ENCODE measurements at regions not wholly inside any gene's neighbourhood (a gene's known extent, or its start where the extent isn't known, plus 50 kb on each side); places are given as distances from the start of the nearest gene placed in this dataset.

DNA sequence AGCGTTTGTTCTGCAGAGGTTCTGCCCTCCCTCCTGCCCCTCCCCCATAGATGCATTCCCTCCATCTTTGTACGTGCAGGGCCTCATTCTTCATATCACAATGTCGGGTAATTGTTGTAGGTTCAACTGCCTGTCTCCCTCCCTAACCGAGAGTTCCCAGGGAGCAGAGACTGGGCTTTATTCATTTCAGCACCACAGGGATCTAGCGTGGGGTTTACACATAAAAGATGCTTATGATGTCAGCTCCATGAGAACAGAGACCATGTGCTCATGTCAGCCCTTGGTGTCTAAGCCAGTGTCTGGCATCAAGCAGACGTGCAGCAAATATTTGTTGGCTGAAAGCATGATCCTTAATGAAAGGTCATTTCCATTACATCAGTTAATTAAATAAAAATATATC is 298.9 kb upstream of the TRIB2 start:
- ChIA-PET POLR2A (no interaction called here), CTCF (ENCODE audit: unreplicated experiment) (no interaction called here)
- Histone ChIP-seq H3K9me2 (ENCODE audit: insufficient read depth, low read length) (no peaks in the 10 kb centered on the region), H3K36me3 (ENCODE audit: insufficient read depth, low read length) (no peaks in the 10 kb centered on the region), H3K79me2 (ENCODE audit: insufficient read depth, low read depth, low read length) (no peaks in the 10 kb centered on the region), H3K4me1 (ENCODE audit: insufficient read depth, low read length, poor library complexity, severe bottlenecking) (no peaks in the 10 kb centered on the region), H4K20me1 (ENCODE audit: insufficient read depth, low read length) (no peaks in the 10 kb centered on the region), H3K9me3 (ENCODE audit: low read length) (no peaks in the 10 kb centered on the region), H3K27ac (ENCODE audit: low read depth, low read length, poor library complexity, severe bottlenecking) (no peak overlapping the region), H3K4me3 (ENCODE audit: low read depth, low read length, poor library complexity, severe bottlenecking) (no peak overlapping the region), H3K4me2 (ENCODE audit: low read length) (no peak overlapping the region), H2AFZ (ENCODE audit: low read length) (no peak overlapping the region)
- TF ChIP-seq EZH2phosphoT487 (IDR thresholded peaks at IDR 0.05; ENCODE audit: borderline replicate concordance, low read depth, low read length), result no peak
- TF ChIP-seq, protein P1, sequence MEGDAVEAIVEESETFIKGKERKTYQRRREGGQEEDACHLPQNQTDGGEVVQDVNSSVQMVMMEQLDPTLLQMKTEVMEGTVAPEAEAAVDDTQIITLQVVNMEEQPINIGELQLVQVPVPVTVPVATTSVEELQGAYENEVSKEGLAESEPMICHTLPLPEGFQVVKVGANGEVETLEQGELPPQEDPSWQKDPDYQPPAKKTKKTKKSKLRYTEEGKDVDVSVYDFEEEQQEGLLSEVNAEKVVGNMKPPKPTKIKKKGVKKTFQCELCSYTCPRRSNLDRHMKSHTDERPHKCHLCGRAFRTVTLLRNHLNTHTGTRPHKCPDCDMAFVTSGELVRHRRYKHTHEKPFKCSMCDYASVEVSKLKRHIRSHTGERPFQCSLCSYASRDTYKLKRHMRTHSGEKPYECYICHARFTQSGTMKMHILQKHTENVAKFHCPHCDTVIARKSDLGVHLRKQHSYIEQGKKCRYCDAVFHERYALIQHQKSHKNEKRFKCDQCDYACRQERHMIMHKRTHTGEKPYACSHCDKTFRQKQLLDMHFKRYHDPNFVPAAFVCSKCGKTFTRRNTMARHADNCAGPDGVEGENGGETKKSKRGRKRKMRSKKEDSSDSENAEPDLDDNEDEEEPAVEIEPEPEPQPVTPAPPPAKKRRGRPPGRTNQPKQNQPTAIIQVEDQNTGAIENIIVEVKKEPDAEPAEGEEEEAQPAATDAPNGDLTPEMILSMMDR (conservative IDR thresholded peaks at IDR 0.05; ENCODE audit: low read length), result no peak
- no TSS peak for BruUV-seq (replicated peaks)
- intact Hi-C loops (cut with micrococcal nuclease; ENCODE audit: unreplicated experiment), result loop anchor here (5.0 kb wide), 2 partner anchors 300 to 365 kb away; partner anchors contain the start of gene TRIB2
- DNase-seq (ENCODE audit: low spot score), result no peak

GRCh38 chr2:12419803-12420202 is 296.9 kb upstream of the TRIB2 start:
- BruUV-seq (replicated peaks), result no TSS peak
- ChIA-PET CTCF (ENCODE audit: unreplicated experiment) (interaction anchor here (1.2 kb wide), 1 partner anchor 301 kb away, joined by 3 read pairs; no protein-coding TSS in a partner anchor), POLR2A (no interaction called here)
- H3K9me3 ChIP-seq (ENCODE audit: low read length), result no peaks in the 10 kb centered on the region
- H4K20me1 ChIP-seq (ENCODE audit: insufficient read depth, low read length), result no peaks in the 10 kb centered on the region
- no peak overlapping the region for H3K4me2 ChIP-seq (ENCODE audit: low read length)
- H3K79me2 ChIP-seq (ENCODE audit: insufficient read depth, low read depth, low read length), result no peaks in the 10 kb centered on the region
- DNase-seq (ENCODE audit: low spot score), result no peak
- intact Hi-C loops (cut with micrococcal nuclease; ENCODE audit: unreplicated experiment), result loop anchor here (5.0 kb wide), 2 partner anchors 297 to 368 kb away; partner anchors contain the start of gene TRIB2
- no peak overlapping the region for H3K4me3 ChIP-seq (ENCODE audit: low read depth, low read length, poor library complexity, severe bottlenecking)
- H3K36me3 ChIP-seq (ENCODE audit: insufficient read depth, low read length), result no peaks in the 10 kb centered on the region
- H2AFZ ChIP-seq (ENCODE audit: low read length), result no peak overlapping the region
- no peaks in the 10 kb centered on the region for H3K9me2 ChIP-seq (ENCODE audit: insufficient read depth, low read length)
- TF ChIP-seq, protein P1 (conservative IDR thresholded peaks at IDR 0.05; ENCODE audit: low read length), result no peak
- TF ChIP-seq EZH2phosphoT487 (IDR thresholded peaks at IDR 0.05; ENCODE audit: borderline replicate concordance, low read depth, low read length), result no peak
- no peaks in the 10 kb centered on the region for H3K4me1 ChIP-seq (ENCODE audit: insufficient read depth, low read length, poor library complexity, severe bottlenecking)
- H3K27ac ChIP-seq (ENCODE audit: low read depth, low read length, poor library complexity, severe bottlenecking), result no peak overlapping the region

DNA sequence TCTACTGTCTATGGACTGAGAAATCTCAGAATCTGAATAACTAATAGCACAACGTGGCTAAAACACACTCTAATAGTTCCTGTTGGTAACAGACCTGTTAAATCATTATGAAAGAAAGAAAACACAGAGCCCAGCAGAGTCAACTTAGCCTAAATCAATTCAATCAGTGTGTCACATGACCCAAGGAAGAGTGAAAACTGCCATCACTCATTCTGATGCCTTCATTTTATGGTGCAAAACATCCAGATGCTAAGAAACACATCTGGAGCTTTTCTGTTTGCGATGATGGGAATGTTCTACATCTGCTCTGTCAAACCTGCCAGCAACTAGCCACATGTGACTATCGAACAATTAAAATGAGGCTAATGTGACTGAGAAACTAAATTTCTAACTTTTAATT is 295.7 kb upstream of the TRIB2 start:
- H4K20me1 ChIP-seq (ENCODE audit: insufficient read depth, low read length), result no peaks in the 10 kb centered on the region
- CTCF ChIA-PET (ENCODE audit: unreplicated experiment), result no interaction called here
- POLR2A ChIA-PET, result interaction anchor here (1.2 kb wide), 1 partner anchor 10 kb away, joined by 6 read pairs; no protein-coding TSS in a partner anchor

More for the DNA sequence above, 295.7 kb upstream of the TRIB2 start:
- Histone ChIP-seq H3K4me1 (ENCODE audit: insufficient read depth, low read length, poor library complexity, severe bottlenecking) (no peaks in the 10 kb centered on the region), H3K4me2 (ENCODE audit: low read length) (no peak overlapping the region), H3K27ac (ENCODE audit: low read depth, low read length, poor library complexity, severe bottlenecking) (no peak overlapping the region), H3K79me2 (ENCODE audit: insufficient read depth, low read depth, low read length) (no peaks in the 10 kb centered on the region), H3K4me3 (ENCODE audit: low read depth, low read length, poor library complexity, severe bottlenecking) (no peak overlapping the region), H2AFZ (ENCODE audit: low read length) (no peak overlapping the region), H3K9me3 (ENCODE audit: low read length) (no peaks in the 10 kb centered on the region), H3K36me3 (ENCODE audit: insufficient read depth, low read length) (no peaks in the 10 kb centered on the region), H3K9me2 (ENCODE audit: insufficient read depth, low read length) (no peaks in the 10 kb centered on the region)
- no peak for DNase-seq (ENCODE audit: low spot score)
- BruUV-seq (replicated peaks), result no TSS peak
- intact Hi-C loops (cut with micrococcal nuclease; ENCODE audit: unreplicated experiment), result no loop called here
- TF ChIP-seq, protein P1 (conservative IDR thresholded peaks at IDR 0.05; ENCODE audit: low read length), result no peak
- no peak for TF ChIP-seq EZH2phosphoT487 (IDR thresholded peaks at IDR 0.05; ENCODE audit: borderline replicate concordance, low read depth, low read length)
